Activated CD8-positive, alpha-beta T cell treated with anti-CD3 and anti-CD28 coated beads for 36 hours (primary cell): ENCODE measurements at regions not wholly inside any gene's neighbourhood (a gene's known extent, or its start where the extent isn't known, plus 50 kb on each side); places are given as distances from the start of the nearest gene placed in this dataset.
"Not testable (repeated sequence)": the region's sequence is repeated elsewhere in the genome, so short reads cannot be mapped to it uniquely, and the experiment has no call there.

ENCODE experiments used
- ATAC-seq: fragments of 200-7000 bp; cut with Tn5 transposase; one replicate; pipeline ENCODE4 v1.10.0; 2021; ENCODE audit warnings: mild to moderate bottlenecking, moderate library complexity
- CTCF ChIA-PET: fragments of 350-600 bp; sonication (Branson Sonifier 250); formaldehyde crosslinking; loops from one replicate; lab custom pipeline; 2021; ENCODE audit warnings: antibody characterized with exemption; lab: Charles Lee
- POLR2A ChIA-PET: fragments of 350-600 bp; sonication (Branson Sonifier 250); formaldehyde crosslinking; loops from one replicate; lab custom pipeline; 2021; ENCODE audit warnings: antibody characterized with exemption; lab: Charles Lee
- DNase-seq: peaks from one replicate; pipeline ENCODE4 v3.0.0-alpha.2; 2020
- H3K27ac Mint-ChIP-seq: one replicate; pipeline ENCODE4 v1.8.0; 2021; ENCODE audit warnings: mild to moderate bottlenecking, mixed read lengths
- H3K27me3 Mint-ChIP-seq: one replicate; pipeline ENCODE4 v1.8.0; 2021; ENCODE audit warnings: mixed read lengths
- H3K36me3 Mint-ChIP-seq: one replicate; pipeline ENCODE4 v1.8.0; 2021; ENCODE audit warnings: low read depth, mixed read lengths
- H3K4me1 Mint-ChIP-seq: one replicate; pipeline ENCODE4 v1.8.0; 2021; ENCODE audit warnings: low read depth, mixed read lengths
- H3K4me3 Mint-ChIP-seq: one replicate; pipeline ENCODE4 v1.8.0; 2021; ENCODE audit warnings: mild to moderate bottlenecking, moderate library complexity, mixed read lengths
- H3K9me3 Mint-ChIP-seq: one replicate; pipeline ENCODE4 v1.8.0; 2021; ENCODE audit warnings: mixed read lengths
- CTCF ChIP-seq: fragments of 200-600 bp; IDR thresholded peaks from one replicate; pipeline ENCODE4 v1.8.0; 2022; ENCODE audit warnings: antibody characterized with exemption, mild to moderate bottlenecking
- intact Hi-C: fragments of 100-400 bp; cut with micrococcal nuclease; formaldehyde crosslinking; loops from one replicate; pipeline ENCODE4 v1.10.0; 2022

GRCh38 chr12:9405886-9406563, 197.8 kb upstream of the PZP start:
- Mint-ChIP-seq H3K27ac (no peak overlapping the region), H3K27me3 (no peaks in the 10 kb centered on the region), H3K9me3 (no peaks in the 10 kb centered on the region), H3K4me3 (no peak overlapping the region), H3K36me3 (peaks cover 2% of the 10 kb centered on the region), H3K4me1 (no peaks in the 10 kb centered on the region)
- DNase-seq = no peak
- ChIA-PET CTCF (no interaction called here), POLR2A (no interaction called here)
- ATAC-seq = no peak
- intact Hi-C loops = no loop called here
- TF ChIP-seq CTCF = no peak

DNA sequence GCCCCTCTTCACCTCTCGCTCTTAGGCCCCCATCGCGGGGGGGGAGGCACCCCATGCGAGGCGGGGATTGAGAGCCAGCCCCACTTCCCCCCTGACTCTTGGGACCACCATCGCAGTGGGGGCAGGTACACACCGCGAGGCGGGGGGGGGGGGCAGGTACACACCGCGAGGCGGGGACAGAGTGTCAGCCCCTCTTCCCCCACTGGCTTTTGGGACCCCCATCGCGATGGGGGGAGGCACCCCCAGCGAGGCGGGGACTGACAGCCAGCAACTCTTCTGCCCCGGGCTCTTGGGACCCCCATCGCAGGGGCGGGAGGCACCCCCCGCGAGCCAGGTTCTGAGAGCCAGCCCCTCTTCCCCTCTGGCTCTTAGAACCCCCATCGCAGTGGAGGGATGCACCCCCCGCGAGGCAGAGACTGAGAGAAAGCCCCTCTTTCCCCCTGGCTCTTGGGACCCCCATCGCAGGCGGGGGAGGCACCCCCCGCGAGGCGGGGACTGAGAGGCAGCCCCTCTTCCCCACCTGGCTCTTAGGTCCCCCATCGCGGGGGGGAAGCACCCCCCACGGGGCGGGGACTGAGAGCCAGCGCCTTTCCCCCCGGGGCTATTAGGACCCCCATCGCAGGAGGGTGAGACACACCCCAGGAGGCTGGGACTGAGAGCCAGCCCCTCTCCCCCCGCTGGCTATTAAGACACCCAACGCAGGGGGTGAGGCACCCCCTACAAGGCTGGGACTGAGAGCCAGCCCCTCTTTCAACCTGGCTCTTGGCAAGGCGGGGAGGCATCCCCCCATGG, 196.5 kb upstream of the PZP start:
- DNase-seq = no peak
- no peak for ATAC-seq
- TF ChIP-seq CTCF = no peak
- H3K4me3 Mint-ChIP-seq = no peak overlapping the region
- ChIA-PET CTCF (no interaction called here), POLR2A (no interaction called here)
- intact Hi-C loops = no loop called here
- no peaks in the 10 kb centered on the region for H3K9me3 Mint-ChIP-seq
- no peaks in the 10 kb centered on the region for H3K27me3 Mint-ChIP-seq
- peaks cover 3% of the 10 kb centered on the region for H3K36me3 Mint-ChIP-seq
- H3K27ac Mint-ChIP-seq = no peak overlapping the region
- no peaks in the 10 kb centered on the region for H3K4me1 Mint-ChIP-seq

GRCh38 chr12:9404031-9404430, 195.8 kb upstream of the PZP start:
- no peak overlapping the region for H3K27ac Mint-ChIP-seq
- no peak for ATAC-seq
- ChIA-PET POLR2A (no interaction called here), CTCF (no interaction called here)
- peaks cover 3% of the 10 kb centered on the region for H3K36me3 Mint-ChIP-seq
- no peak overlapping the region for H3K4me3 Mint-ChIP-seq
- no peaks in the 10 kb centered on the region for H3K27me3 Mint-ChIP-seq
- no peaks in the 10 kb centered on the region for H3K9me3 Mint-ChIP-seq
- TF ChIP-seq CTCF = no peak
- H3K4me1 Mint-ChIP-seq = no peaks in the 10 kb centered on the region
- intact Hi-C loops = no loop called here
- DNase-seq = no peak

DNA sequence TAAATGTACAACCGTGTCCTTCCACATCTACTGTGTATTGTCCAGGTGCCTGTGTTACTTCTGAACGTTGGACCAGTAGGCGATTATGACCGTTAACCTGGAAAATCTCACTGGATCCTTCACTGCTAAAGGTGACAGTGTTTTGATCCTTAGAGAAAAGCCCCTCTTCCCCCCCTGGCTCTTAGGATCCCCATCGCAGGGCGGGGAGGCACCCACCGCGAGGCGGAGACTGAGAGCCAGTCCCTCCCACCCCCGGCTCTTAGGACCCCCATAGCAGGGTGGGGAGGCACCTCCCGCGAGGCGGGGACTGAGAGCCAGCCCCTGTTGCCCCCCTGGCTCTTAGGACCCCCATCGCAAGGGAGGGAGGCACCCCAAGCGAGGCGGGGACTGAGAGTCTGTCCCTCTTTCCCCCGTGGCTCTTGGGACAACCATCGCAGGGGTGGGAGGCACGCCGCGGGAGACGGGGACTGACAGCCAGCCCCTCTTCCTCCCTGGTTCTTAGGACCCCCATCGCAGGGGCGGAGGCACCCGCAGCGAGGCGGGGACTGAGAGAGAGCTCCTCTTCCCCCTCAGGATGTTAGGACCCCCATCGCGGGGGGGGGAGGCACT, 194.3 kb upstream of the PZP start:
- POLR2A ChIA-PET, H3K27me3 Mint-ChIP-seq: not testable (repeated sequence)

GRCh38 chr12:9396367-9396766, 188.2 kb upstream of the PZP start:
- H3K27ac Mint-ChIP-seq, H3K9me3 Mint-ChIP-seq, H3K27me3 Mint-ChIP-seq, intact Hi-C loops, POLR2A ChIA-PET, ATAC-seq, DNase-seq, CTCF ChIA-PET, H3K4me1 Mint-ChIP-seq, H3K4me3 Mint-ChIP-seq: not testable (repeated sequence)
- peaks cover 14% of the 10 kb centered on the region for H3K36me3 Mint-ChIP-seq

More for the DNA sequence above, 194.3 kb upstream of the PZP start:
- DNase-seq, H3K9me3 Mint-ChIP-seq, H3K4me1 Mint-ChIP-seq, ATAC-seq, H3K27ac Mint-ChIP-seq, H3K36me3 Mint-ChIP-seq, intact Hi-C loops, CTCF ChIA-PET, H3K4me3 Mint-ChIP-seq: not testable (repeated sequence)

GRCh38 chr12:9395220-9395619, 187.0 kb upstream of the PZP start:
- DNase-seq, ATAC-seq, H3K27ac Mint-ChIP-seq, CTCF ChIA-PET, H3K4me1 Mint-ChIP-seq, H3K4me3 Mint-ChIP-seq, POLR2A ChIA-PET, H3K9me3 Mint-ChIP-seq, H3K27me3 Mint-ChIP-seq, intact Hi-C loops: not testable (repeated sequence)
- H3K36me3 Mint-ChIP-seq = peaks cover 12% of the 10 kb centered on the region
